HG03045 (cell line): ENCODE measurements at regions not wholly inside any gene's neighbourhood (a gene's known extent, or its start where the extent isn't known, plus 50 kb on each side); places are given as distances from the start of the nearest gene placed in this dataset.
"Not testable (repeated sequence)": the region's sequence is repeated elsewhere in the genome, so short reads cannot be mapped to it uniquely, and the experiment has no call there.

ENCODE experiments used
- ATAC-seq: cut with Tn5 transposase; IDR thresholded peaks from one replicate; pipeline ENCODE4 v1.9.1; 2021; ENCODE audit warnings: mild to moderate bottlenecking, moderate library complexity; ENCODE audit not compliant: unreplicated experiment

DNA sequence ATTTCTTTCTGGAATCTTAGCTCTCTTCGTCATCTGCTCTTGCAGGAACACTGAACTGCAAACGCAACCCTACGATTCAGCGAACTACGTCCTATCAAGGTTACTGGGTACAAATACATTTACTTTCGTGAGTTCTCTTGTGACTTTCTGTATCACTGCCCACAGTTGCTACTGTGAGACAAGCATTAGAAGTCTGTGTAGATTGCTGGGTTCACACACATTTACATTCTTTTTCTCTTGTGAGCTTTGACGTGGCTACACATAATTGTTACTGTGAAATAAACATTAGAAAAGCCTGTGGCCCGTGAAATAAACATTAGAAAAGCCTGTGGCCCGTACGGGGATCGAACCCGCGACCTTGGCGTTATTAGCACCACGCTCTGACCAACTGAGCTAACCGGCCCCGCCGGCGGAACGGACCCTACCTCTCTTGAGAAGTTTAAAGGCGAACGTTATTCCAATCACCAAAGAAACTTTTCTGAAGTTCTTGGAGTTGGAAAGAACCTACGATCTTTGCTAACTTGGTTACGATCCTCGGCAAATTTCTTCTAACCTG lies 61.2 kb upstream of the ZNF322 start:
- ATAC-seq = not testable (repeated sequence)

DNA sequence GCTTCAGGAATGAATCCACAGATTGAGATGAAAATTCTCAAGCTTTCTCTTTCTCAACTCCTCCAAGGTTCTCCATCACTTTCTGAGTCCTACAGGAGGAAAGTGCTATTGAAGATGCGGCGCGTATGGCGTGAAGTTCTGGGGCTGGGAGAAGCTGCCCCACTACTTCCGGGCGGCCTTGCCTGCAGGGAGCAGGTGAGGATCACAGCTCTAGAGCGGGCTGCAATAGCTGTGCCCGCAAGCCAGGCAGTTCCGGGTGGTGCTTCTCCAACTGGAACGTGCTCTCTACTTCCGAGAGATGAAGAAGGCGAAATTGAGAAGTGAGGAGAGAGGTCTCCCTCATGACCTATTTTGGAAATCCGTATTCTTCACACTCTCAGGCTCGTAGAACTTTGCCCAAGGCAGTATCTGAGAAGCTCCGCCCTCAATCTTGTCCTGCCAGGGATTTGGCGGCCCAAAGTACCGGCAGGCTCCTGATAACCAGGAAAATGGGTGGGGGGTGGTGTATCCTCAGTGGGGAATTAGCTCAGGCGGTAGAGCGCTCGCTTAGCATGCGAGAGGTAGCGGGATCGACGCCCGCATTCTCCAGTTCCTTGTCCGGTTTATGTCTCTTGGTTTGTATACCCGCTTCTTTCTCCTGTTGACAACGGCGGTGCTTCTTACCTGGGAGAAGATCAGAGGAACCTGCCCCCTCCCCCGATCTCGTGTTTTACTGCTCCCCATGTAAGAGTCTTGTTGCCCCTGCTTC lies 70.6 kb upstream of the ZNF322 start:
- not testable (repeated sequence) for ATAC-seq

DNA sequence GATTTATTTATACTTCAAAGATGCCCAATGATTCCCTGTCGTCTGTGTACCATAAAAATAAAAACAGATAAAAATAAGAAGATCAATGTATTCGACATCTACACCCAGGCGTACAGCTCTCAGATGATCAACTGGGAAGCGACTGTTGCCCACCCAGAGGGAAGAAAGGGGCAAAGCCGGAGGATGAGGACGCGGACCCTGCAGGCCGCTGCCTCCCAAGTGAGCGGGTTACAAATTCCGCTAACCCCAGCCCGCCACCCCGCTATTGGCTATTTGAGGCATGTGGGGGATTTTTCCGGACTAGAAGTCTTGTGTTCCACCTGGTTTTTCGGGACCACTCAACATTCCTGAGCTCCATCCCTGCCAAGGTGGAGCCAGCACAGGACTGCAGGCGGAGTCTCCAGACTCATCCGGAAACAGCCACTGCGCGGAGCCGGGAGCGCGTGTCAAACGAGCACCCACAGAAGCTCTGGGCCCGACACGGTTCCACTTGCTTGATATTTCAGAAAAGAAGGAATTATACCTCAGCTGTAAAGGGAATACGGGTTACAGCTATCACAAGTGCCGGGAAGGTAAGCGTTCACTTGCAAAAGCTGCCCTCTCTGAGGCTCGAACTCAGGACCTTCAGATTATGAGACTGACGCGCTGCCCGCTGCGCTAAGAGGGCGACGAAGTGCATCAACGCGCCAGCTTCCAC lies 75.4 kb upstream of the ZNF322 start:
- ATAC-seq = not testable (repeated sequence)

DNA sequence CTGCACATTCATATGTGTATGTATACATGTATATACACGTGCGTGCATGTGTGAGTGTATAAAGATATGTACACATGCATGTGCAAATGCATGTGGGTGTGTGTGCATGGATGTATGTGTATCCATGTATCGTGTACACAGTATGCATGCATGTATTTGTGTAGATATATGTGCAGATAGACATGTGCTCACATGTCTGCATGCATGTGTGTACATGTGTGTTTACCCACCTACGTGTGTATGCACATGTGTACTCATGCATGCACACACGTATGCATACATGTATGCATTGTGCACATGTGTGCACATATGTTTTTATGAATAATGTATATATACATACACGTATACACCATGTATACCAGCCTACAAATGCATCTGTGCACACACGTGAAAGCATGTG lies 80.3 kb upstream of the ZNF322 start:
- no peak for ATAC-seq

DNA sequence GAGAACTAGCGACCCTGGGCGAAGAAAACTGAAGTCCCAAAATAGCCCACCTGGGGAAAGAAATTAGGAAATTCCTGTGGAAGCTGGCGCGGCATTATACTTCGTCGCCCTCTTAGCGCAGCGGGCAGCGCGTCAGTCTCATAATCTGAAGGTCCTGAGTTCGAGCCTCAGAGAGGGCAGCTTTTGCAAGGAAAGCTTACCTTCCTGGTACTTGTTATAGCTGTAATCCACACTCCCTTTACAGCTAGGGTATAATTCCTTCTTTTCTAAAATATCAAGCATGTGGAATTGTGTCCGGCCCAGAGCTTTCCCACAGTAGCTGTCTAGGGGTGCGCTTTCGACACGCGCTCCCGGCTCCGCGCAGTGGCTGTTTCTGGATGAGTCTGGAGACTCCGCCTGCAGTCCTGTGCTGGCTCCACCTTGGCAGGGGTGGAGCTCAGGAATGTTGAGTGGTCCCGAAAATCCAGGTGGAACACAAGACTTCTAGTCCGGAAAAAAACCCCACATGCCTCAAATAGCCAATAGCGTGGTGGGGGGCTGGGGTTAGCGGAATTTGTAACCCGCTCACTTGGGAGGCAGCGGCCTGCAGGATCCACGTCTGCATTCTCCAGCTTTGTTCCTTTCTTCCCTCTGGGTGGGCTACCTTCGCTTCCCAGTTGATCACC lies 83.7 kb upstream of the ZNF322 start:
- ATAC-seq = no peak

DNA sequence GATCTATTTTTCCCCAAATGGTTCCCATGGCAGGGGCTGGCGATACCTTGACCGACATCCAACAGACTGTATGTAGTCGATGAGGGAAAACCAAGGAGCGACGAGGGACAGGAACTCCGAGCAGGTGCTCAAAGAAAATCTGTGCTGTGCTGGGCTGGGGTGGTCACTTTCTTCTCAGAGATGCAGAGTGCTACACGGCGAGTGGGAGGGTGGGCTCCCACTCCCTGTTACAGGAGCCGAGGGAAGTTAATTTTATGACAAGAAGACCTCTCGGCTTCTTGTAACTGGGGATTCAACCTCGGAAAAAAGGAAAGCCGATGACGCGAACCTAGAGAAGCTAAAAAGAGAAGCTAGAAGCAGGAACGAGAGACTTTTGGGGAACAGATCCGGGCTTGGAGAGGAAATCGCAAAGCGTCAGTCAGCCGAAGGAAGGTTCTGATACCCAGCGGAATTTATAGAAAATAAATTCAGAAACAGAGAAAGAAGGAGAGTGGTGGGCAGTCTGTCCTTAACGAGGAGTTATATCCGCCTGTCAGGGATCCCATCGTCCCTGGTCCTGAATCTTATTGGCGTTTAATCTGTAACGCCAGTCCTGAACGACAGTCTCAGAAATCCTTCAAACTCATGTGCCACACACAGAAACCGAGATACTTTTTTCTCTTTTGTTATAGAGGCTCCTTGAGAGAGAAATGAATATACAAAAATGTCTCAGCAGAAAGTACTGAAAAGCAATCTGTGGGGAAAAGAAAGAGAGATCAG lies 84.6 kb upstream of the ZNF322 start:
- ATAC-seq = no peak

DNA sequence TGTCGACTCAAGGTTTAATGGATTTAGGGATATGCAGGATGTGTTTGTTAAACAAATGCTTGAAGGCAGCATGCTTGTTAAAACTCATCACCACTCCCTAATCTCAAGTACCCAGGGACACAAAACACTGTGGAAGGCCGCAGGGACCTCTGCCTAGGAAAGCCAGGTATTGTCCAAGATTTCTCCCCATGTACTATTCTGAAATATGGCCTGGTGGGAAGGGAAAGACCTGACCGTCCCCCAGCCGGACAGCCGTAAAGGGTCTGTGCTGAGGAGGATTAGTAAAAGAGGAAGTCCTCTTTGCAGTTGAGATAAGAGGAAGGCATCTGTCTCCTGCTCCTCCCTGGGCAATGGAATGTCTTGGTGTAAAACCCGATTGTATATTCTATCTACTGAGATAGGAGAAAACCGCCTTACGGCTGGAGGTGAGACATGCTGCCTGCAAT lies 85.3 kb upstream of the ZNF322 start:
- not testable (repeated sequence) for ATAC-seq

DNA sequence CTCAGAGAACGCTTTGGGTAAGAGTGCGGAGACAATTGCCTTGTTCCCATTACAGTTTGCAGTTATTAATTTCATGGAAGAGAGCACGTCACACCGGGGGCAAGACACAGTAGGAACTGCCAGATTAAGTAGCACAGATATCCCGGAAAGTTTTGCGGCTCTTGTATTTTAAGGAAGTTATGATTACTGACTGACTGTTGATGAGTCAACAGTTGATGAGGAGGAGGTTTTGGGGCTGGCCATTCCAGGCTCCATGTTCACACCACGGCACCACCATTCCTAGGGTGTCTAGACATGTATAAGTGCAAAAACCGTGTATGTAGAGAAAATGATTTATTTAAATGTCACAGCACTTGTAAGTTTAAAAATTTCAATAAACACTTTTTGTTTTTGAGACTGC lies 86.4 kb upstream of the ZNF322 start:
- ATAC-seq = not testable (repeated sequence)

DNA sequence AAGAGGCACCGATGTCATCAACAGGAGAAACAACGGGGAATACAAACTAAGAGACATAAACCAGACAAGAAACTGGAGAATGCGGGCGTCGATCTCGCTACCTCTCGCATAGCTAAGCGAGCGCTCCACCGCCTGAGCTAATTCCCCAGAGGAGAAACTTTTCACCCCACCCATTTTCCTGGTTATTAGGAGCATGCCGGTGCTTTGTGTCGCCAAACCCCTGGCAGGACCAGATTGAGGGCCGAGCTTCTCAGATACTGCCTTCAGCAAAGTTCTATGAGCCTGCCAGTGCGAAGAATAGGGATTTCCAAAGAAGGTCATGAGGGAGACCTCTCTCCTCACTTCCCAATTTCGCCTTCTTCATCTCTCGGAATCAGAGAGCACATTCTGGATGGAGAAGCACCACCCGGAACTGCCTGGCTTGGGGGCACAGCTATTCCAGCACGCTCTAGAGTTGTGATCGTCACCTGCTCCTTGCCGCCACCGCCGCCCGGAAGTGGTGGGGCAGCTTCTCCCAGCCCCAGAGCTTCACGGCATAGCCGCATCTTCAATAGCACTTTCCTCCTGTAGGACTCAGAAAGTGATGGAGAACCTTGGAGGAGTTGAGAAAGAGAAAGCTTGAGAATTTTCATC lies 89.7 kb upstream of the ZNF322 start:
- ATAC-seq = not testable (repeated sequence)

DNA sequence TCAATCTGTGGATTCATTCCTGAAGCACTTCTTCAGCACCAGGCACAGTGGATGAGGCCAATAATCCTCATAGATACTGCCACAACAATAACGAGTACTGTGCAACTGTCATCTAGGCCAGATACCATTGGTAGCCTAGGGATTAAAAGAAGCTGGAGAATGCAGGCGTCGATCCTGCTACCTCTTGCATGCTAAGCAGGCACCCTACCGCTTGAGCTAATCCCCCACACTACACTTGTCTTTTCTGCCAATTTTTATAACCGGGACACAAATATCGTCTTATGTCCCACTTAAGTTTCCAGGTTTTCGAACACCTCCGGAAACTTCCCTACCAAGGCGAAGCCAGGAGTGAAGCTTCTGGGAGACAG lies 90.2 kb upstream of the ZNF322 start:
- ATAC-seq = not testable (repeated sequence)

DNA sequence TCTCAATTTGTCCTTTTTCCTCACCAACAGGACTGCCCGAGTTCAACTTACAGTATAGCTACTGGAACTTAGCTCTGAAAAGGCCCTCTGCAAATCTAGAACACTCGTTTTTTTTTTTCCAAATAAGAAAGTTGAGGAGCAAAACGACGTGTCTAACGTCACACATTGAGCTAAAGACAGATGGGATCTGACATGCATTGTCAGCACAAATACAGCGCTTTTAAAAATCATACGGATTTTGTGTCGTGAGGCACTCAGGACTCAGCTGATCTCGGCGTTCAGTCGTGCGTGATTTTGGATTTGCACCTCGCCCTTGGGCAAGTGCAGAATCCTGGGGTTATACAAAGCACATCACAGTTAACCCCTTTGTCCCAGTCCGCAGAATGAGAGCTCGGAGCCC lies 94.7 kb upstream of the ZNF322 start:
- ATAC-seq = no peak

DNA sequence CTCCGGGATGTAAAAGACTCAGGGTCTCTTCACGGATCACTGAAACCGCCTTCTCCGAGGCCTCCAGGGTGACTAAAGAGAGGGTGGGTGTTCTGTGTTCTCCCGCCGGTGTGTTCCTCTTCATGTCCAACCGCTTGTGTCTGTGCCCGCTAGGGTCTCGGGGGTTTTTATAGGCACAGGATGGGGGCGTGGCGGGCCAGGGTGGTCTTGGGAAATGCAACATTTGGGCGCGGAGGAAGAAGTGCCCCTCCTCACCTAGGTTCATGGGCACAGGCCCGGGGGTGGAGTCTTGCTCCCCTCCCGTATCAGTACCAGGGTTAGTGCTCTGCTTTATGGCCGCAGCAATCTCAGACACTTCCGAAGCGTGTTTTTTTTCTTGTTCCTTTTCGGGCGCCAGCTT lies 95.3 kb upstream of the ZNF322 start:
- not testable (repeated sequence) for ATAC-seq

DNA sequence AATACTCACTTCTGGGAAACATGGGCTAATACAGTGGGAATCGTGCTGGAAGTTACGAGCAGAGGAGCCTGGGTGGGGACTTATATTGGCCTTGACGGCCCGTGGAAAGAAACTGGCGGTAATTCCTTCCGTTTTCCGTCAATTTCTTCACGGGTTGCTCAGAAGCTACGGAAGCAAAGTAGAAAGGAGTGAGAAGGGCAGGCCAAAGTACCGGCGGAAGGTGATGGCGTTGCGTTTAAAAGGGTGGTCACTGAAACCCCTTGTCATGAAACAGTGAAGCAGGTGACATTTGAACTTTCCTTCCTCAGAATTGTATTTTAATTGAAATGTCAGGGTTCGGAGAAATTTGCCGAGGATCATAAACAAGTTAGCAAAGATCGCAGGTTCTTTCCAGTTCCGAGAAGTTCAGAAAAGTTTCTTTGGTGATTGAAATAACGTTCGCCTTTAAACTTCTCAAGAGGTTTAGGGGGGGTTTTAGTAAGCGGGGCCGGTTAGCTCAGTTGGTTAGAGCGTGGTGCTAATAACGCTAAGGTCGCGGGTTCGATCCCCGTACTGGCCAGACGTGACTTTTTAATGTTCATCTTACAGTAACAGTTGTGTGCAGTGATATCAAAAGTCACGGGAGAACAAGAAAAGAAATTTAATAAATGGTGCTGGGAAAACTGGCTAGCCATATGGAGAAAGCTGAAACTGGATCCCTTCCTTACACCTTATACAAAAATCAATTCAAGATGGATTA lies 96.7 kb upstream of the ZNF322 start:
- ATAC-seq = not testable (repeated sequence)

DNA sequence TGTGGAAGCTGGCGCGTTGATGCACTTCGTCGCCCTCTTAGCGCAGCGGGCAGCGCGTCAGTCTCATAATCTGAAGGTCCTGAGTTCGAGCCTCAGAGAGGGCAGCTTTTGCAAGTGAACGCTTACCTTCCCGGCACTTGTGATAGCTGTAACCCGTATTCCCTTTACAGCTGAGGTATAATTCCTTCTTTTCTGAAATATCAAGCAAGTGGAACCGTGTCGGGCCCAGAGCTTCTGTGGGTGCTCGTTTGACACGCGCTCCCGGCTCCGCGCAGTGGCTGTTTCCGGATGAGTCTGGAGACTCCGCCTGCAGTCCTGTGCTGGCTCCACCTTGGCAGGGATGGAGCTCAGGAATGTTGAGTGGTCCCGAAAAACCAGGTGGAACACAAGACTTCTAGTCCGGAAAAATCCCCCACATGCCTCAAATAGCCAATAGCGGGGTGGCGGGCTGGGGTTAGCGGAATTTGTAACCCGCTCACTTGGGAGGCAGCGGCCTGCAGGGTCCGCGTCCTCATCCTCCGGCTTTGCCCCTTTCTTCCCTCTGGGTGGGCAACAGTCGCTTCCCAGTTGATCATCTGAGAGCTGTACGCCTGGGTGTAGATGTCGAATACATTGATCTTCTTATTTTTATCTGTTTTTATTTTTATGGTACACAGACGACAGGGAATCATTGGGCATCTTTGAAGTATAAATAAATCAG lies 106.8 kb upstream of the ZNF322 start:
- ATAC-seq = not testable (repeated sequence)

DNA sequence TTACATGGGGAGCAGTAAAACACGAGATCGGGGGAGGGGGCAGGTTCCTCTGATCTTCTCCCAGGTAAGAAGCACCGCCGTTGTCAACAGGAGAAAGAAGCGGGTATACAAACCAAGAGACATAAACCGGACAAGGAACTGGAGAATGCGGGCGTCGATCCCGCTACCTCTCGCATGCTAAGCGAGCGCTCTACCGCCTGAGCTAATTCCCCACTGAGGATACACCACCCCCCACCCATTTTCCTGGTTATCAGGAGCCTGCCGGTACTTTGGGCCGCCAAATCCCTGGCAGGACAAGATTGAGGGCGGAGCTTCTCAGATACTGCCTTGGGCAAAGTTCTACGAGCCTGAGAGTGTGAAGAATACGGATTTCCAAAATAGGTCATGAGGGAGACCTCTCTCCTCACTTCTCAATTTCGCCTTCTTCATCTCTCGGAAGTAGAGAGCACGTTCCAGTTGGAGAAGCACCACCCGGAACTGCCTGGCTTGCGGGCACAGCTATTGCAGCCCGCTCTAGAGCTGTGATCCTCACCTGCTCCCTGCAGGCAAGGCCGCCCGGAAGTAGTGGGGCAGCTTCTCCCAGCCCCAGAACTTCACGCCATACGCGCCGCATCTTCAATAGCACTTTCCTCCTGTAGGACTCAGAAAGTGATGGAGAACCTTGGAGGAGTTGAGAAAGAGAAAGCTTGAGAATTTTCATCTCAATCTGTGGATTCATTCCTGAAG lies 111.6 kb upstream of the ZNF322 start:
- ATAC-seq = not testable (repeated sequence)

DNA sequence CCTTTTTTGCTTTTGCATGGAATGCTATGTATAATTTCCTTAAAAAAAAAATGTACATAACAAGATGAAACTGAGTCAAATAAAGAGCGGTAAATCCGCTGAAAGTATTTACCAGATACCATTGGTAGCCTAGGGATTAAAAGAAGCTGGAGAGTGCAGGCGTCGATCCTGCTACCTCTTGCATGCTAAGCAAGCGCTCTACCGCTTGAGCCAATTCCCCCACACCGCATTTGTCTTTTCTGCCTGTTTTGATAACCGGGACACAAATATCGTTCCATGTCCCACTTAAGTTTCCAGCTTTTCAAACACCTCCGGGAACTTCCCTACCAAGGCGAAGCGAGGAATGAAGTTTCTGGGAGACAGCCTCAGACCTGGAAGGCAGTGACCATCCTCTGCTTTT lies 113.9 kb upstream of the ZNF322 start:
- not testable (repeated sequence) for ATAC-seq

DNA sequence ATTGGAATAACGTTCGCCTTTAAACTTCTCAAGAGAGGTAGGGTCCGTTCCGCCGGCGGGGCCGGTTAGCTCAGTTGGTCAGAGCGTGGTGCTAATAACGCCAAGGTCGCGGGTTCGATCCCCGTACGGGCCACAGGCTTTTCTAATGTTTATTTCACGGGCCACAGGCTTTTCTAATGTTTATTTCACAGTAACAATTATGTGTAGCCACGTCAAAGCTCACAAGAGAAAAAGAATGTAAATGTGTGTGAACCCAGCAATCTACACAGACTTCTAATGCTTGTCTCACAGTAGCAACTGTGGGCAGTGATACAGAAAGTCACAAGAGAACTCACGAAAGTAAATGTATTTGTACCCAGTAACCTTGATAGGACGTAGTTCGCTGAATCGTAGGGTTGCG lies 121.0 kb upstream of the ZNF322 start:
- ATAC-seq = not testable (repeated sequence)
